HepG2 (cell line): ENCODE measurements at regions not wholly inside any gene's neighbourhood (a gene's known extent, or its start where the extent isn't known, plus 50 kb on each side); places are given as distances from the start of the nearest gene placed in this dataset.

Experiments used
- ATAC-seq: fragments of 200-7000 bp; cut with Tn5 transposase; 3 replicates; pipeline ENCODE4 v1.9.1; 2020; ENCODE audit warnings: mild to moderate bottlenecking, moderate library complexity
- BruUV-seq: library from RNA; stranded (reverse); fragments of 400-500 nt; replicated peaks from 2 replicates; lab custom pipeline; 2021; lab: Mats Ljungman, UMichigan
- CTCF ChIA-PET: fragments of 300-600 bp; formaldehyde crosslinking; extraction: SDS; loops from one replicate; lab custom pipeline; 2021; ENCODE audit warnings: low total read pairs, inconsistent platforms, low intra/inter-chr PET ratio; lab: Yijun Ruan, JAX
- POLR2A ChIA-PET: fragments of 350-600 bp; sonication (Branson Sonifier 250); formaldehyde crosslinking; loops from one replicate; lab custom pipeline; 2020; ENCODE audit warnings: antibody characterized with exemption, inconsistent platforms; lab: Yijun Ruan, JAX
- DNase-seq: peaks from one replicate; pipeline ENCODE4 v3.0.0-alpha.2; 2015; ENCODE audit warnings: low spot score
- FAIRE-seq: peaks from 3 replicates; lab custom pipeline; 2011; peaks lifted over from hg19 to GRCh38; lab: Jason Lieb, UNC
- H2AFZ ChIP-seq: one replicate; pipeline ENCODE4 v1.6.1; 2011; ENCODE audit warnings: low read length, inconsistent platforms
- H3K27ac ChIP-seq: fragments of 300-600 bp; 3 replicates; pipeline ENCODE4 v1.8.0; 2011; ENCODE audit warnings: mixed run types, mild to moderate bottlenecking, mixed read lengths, low read length, inconsistent platforms; ENCODE audit not compliant: insufficient read depth; ENCODE audit errors: extremely low read length
- H3K27me3 ChIP-seq, 2 experiments: fragments of 200-600 bp in 1 of 2; 2 replicates in 1 of 2; 3 replicates in 1 of 2; pipeline versions ENCODE4 v1.6.0 to v1.8.0; 2011; ENCODE audit warnings: low read length in 2 of 2, mild to moderate bottlenecking in 2 of 2, moderate library complexity in 2 of 2, inconsistent platforms in 1 of 2; ENCODE audit not compliant: insufficient read depth in 2 of 2, control insufficient read depth in 1 of 2
- H3K36me3 ChIP-seq, 2 experiments: fragments of 200-600 bp in 1 of 2; replicated peaks in 1 of 2; 2 replicates in 1 of 2; 3 replicates in 1 of 2; pipeline versions ENCODE4 v1.5.1 to v1.8.0; 2011; ENCODE audit warnings: low read length in 2 of 2, inconsistent platforms in 1 of 2; ENCODE audit not compliant: insufficient read depth in 2 of 2, control insufficient read depth in 1 of 2
- H3K4me1 ChIP-seq: 2 replicates; pipeline ENCODE4 v1.5.1; 2012; ENCODE audit warnings: low read length, inconsistent platforms; ENCODE audit not compliant: insufficient read depth
- H3K4me2 ChIP-seq: 2 replicates; pipeline ENCODE4 v1.6.0; 2011; ENCODE audit warnings: low read depth, low read length, inconsistent platforms
- H3K4me3 ChIP-seq, 3 experiments: fragments of 200-600 bp in 1 of 3; sonication (generic), shearing (Covaris generic) in 1 of 3; replicated peaks in 1 of 3; 2 replicates each; pipeline ENCODE4 v1.5.1; 2011 to 2016; ENCODE audit warnings: low read length in 3 of 3, inconsistent platforms in 2 of 3, low read depth in 2 of 3, mild to moderate bottlenecking in 2 of 3, control low read depth in 1 of 3, mixed read lengths in 1 of 3; ENCODE audit not compliant: insufficient read depth in 1 of 3
- H3K79me2 ChIP-seq: one replicate; pipeline ENCODE4 v1.6.1; 2011; ENCODE audit warnings: low read length, inconsistent platforms; ENCODE audit not compliant: insufficient read depth
- H3K9ac ChIP-seq: 2 replicates; pipeline ENCODE4 v1.6.0; 2011; ENCODE audit warnings: mild to moderate bottlenecking, low read depth, low read length, inconsistent platforms; ENCODE audit not compliant: insufficient read depth
- H3K9me3 ChIP-seq: 2 replicates; pipeline ENCODE4 v1.5.1; 2012; ENCODE audit warnings: mild to moderate bottlenecking, low read length
- H4K20me1 ChIP-seq: 2 replicates; pipeline ENCODE4 v1.6.0; 2011; ENCODE audit warnings: inconsistent platforms, mild to moderate bottlenecking, low read length, moderate library complexity; ENCODE audit not compliant: insufficient read depth
- ADNP ChIP-seq: sonication (generic); formaldehyde crosslinking; IDR thresholded peaks from 2 replicates; pipeline ENCODE4 v1.4.0; 2020; ENCODE audit warnings: missing genetic modification reagents
- ATM ChIP-seq: fragments of 450-650 bp; IDR thresholded peaks from 2 replicates; pipeline ENCODE4 v1.7.1; 2017; ENCODE audit warnings: mild to moderate bottlenecking, borderline replicate concordance
- HNRNPK ChIP-seq: fragments of 200-400 bp; formaldehyde crosslinking; IDR thresholded peaks from 2 replicates; pipeline ENCODE4 v1.6.1; 2018; ENCODE audit warnings: low read length, low read depth, moderate library complexity, mild to moderate bottlenecking; ENCODE audit not compliant: poor library complexity, severe bottlenecking
- KMT2B ChIP-seq: IDR thresholded peaks from 2 replicates; pipeline ENCODE4 v1.6.1; 2016; ENCODE audit warnings: missing genetic modification reagents, missing compliant biosample characterization
- RCOR2 ChIP-seq: IDR thresholded peaks from 2 replicates; pipeline ENCODE4 v1.6.1; 2016; ENCODE audit warnings: missing biosample characterization, missing genetic modification reagents
- ZBTB7B ChIP-seq: sonication (generic); formaldehyde crosslinking; IDR thresholded peaks from 2 replicates; pipeline ENCODE4 v1.4.0; 2020; ENCODE audit warnings: missing genetic modification reagents
- ZFP1 ChIP-seq: IDR thresholded peaks from 2 replicates; pipeline ENCODE4 v1.6.1; 2016
- ZNF674 ChIP-seq: sonication (generic); formaldehyde crosslinking; IDR thresholded peaks from 2 replicates; pipeline ENCODE4 v1.5.0; 2020; ENCODE audit warnings: low read depth, mild to moderate bottlenecking, missing genetic modification reagents
- ZNF891 ChIP-seq: sonication (generic); formaldehyde crosslinking; IDR thresholded peaks from 2 replicates; pipeline ENCODE4 v1.5.0; 2020; ENCODE audit warnings: mild to moderate bottlenecking, missing genetic modification reagents
- WGBS: methylation state at CpG from one replicate; pipeline ENCODE4 v1.1.6; 2017; ENCODE audit warnings: low lambda C conversion rate; 5-methylcytosine and 5-hydroxymethylcytosine counted together
- in situ Hi-C: cut with HindIII; loops from 2 replicates; pipeline ENCODE4 v1.10.0; 2017; ENCODE audit warnings: low pct_unique_long_range_greater_than_20kb; ENCODE audit not compliant: extremely low pct_ligation_motif_present
- intact Hi-C: fragments of 100-400 bp; cut with micrococcal nuclease; formaldehyde crosslinking; loops from one replicate; pipeline ENCODE4 v1.10.0; 2022; ENCODE audit not compliant: unreplicated experiment
- TF ChIP-seq, protein P1 (sequence below): sonication (generic); formaldehyde crosslinking; IDR thresholded peaks from 2 replicates; pipeline ENCODE4 v1.4.0; 2020; ENCODE audit warnings: missing genetic modification reagents
- TF ChIP-seq, protein P2 (sequence below): sonication (generic); formaldehyde crosslinking; conservative IDR thresholded peaks from 2 replicates; pipeline ENCODE4 v1.4.0; 2020; ENCODE audit warnings: missing genetic modification reagents
- TF ChIP-seq, protein P3 (sequence below): IDR thresholded peaks from 2 replicates; pipeline ENCODE4 v1.6.1; 2016; ENCODE audit warnings: mild to moderate bottlenecking
- TF ChIP-seq, protein P4 (sequence below): sonication (generic); formaldehyde crosslinking; IDR thresholded peaks from 2 replicates; pipeline ENCODE4 v1.4.0; 2020; ENCODE audit warnings: missing genetic modification reagents

DNA sequence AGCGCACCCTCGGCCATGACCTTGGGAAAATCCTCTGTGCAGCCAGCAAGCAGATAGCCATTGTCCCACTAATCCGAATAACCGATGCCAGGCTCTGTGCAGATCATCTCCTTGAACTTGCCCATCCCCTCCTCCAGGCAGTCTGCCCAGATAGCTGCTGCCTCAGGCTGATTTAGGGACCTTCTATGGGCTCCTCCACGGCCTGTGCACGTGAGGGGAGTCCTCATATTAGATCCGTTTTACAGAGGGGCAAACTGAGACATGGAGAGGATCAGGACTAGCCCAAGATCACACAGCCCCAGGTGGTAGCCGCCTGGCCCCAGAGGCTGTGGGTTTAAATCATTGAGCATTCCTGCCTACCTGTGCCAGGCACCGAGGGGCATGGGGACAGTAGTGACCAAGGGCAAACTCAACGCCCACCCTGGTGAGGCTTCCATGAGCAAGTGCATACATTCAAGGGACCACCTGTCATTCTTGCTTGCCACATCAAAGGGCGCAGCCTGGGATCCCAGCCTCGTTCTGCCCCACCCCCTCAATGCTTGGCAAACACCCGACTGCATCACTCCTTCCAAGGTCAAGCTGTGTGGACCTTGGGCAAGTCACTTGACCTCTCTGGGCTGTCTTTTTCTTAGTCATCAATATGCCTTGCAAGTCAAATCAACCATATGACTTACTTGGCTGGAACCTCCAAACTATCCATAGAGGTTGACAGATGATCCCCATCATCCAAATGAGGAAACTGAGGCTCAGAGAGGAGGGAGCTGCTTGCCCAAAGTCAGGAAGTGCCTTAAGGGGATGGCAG lies 131.6 kb downstream of the MN1 start:
- peak overlapping the region; percentile 92 for H3K27ac ChIP-seq
- TSS peak; percentile 64 for BruUV-seq
- H4K20me1 ChIP-seq = no peaks in the 10 kb centered on the region
- peaks cover 67% of the 10 kb centered on the region for H3K4me1 ChIP-seq
- peaks cover 4% of the 10 kb centered on the region; the same call in 1 of the 2 replicates for H3K9me3 ChIP-seq
- peak overlapping the region; percentile 72 for H3K4me2 ChIP-seq
- CTCF ChIA-PET = no interaction called here
- WGBS = 0% methylated on average over 2 of the region's 13 CpGs
- peak overlapping the region; percentile 52 for H3K9ac ChIP-seq
- in situ Hi-C loops (no loop called here), intact Hi-C loops (no loop called here)
- DNase-seq (peak; percentile 92), FAIRE-seq (peak; percentile 55), ATAC-seq (peak; percentile 25)
- no peak overlapping the region for H2AFZ ChIP-seq
- no peaks in the 10 kb centered on the region for H3K27me3 ChIP-seq
- no peaks in the 10 kb centered on the region for H3K36me3 ChIP-seq
- no peaks in the 10 kb centered on the region for H3K79me2 ChIP-seq
- POLR2A ChIA-PET = interaction anchor here (0.7 to 1.4 kb wide), 7 partner anchors 12 to 181 kb away, joined by 3 to 5 read pairs (median 3); no protein-coding TSS in a partner anchor
- H3K4me3 ChIP-seq = peak overlapping the region in 2 of 3 experiments; percentile 0 to 53; a peak in 2 of 6 replicates
- TF ChIP-seq, protein P1, sequence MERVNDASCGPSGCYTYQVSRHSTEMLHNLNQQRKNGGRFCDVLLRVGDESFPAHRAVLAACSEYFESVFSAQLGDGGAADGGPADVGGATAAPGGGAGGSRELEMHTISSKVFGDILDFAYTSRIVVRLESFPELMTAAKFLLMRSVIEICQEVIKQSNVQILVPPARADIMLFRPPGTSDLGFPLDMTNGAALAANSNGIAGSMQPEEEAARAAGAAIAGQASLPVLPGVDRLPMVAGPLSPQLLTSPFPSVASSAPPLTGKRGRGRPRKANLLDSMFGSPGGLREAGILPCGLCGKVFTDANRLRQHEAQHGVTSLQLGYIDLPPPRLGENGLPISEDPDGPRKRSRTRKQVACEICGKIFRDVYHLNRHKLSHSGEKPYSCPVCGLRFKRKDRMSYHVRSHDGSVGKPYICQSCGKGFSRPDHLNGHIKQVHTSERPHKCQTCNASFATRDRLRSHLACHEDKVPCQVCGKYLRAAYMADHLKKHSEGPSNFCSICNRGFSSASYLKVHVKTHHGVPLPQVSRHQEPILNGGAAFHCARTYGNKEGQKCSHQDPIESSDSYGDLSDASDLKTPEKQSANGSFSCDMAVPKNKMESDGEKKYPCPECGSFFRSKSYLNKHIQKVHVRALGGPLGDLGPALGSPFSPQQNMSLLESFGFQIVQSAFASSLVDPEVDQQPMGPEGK (CRISPR knock-in tag) = peak; percentile 65
- TF ChIP-seq, protein P2, sequence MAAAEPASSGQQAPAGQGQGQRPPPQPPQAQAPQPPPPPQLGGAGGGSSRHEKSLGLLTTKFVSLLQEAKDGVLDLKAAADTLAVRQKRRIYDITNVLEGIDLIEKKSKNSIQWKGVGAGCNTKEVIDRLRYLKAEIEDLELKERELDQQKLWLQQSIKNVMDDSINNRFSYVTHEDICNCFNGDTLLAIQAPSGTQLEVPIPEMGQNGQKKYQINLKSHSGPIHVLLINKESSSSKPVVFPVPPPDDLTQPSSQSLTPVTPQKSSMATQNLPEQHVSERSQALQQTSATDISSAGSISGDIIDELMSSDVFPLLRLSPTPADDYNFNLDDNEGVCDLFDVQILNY (CRISPR knock-in tag) = no peak
- TF ChIP-seq ZBTB7B (CRISPR knock-in tag) (peak; percentile 96), ZNF674 (CRISPR knock-in tag) (no peak), ADNP (CRISPR knock-in tag) (peak; percentile 53; the same call in 1 of the 2 replicates), ATM (no peak), KMT2B (no peak), HNRNPK (no peak), ZNF891 (CRISPR knock-in tag) (0 out of 2 replicates have a peak, but pooled peaks have one; percentile 36), ZFP1 (CRISPR knock-in tag) (no peak), RCOR2 (CRISPR knock-in tag) (peak; percentile 16)
- TF ChIP-seq, protein P3, sequence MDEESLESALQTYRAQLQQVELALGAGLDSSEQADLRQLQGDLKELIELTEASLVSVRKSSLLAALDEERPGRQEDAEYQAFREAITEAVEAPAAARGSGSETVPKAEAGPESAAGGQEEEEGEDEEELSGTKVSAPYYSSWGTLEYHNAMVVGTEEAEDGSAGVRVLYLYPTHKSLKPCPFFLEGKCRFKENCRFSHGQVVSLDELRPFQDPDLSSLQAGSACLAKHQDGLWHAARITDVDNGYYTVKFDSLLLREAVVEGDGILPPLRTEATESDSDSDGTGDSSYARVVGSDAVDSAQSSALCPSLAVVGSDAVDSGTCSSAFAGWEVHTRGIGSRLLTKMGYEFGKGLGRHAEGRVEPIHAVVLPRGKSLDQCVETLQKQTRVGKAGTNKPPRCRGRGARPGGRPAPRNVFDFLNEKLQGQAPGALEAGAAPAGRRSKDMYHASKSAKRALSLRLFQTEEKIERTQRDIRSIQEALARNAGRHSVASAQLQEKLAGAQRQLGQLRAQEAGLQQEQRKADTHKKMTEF = peak; percentile 0; the same call in 1 of the 2 replicates
- TF ChIP-seq, protein P4, sequence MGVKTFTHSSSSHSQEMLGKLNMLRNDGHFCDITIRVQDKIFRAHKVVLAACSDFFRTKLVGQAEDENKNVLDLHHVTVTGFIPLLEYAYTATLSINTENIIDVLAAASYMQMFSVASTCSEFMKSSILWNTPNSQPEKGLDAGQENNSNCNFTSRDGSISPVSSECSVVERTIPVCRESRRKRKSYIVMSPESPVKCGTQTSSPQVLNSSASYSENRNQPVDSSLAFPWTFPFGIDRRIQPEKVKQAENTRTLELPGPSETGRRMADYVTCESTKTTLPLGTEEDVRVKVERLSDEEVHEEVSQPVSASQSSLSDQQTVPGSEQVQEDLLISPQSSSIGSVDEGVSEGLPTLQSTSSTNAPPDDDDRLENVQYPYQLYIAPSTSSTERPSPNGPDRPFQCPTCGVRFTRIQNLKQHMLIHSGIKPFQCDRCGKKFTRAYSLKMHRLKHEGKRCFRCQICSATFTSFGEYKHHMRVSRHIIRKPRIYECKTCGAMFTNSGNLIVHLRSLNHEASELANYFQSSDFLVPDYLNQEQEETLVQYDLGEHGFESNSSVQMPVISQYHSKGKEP (CRISPR knock-in tag) = no peak
